Ecto neural progenitor cell (in vitro differentiated cells): ENCODE measurements at regions not wholly inside any gene's neighbourhood (a gene's known extent, or its start where the extent isn't known, plus 50 kb on each side); places are given as distances from the start of the nearest gene placed in this dataset.

Experiments
- DNase-seq: peaks from one replicate; pipeline ENCODE4 v3.0.0-alpha.2; 2018; ENCODE audit warnings: low spot score

DNA sequence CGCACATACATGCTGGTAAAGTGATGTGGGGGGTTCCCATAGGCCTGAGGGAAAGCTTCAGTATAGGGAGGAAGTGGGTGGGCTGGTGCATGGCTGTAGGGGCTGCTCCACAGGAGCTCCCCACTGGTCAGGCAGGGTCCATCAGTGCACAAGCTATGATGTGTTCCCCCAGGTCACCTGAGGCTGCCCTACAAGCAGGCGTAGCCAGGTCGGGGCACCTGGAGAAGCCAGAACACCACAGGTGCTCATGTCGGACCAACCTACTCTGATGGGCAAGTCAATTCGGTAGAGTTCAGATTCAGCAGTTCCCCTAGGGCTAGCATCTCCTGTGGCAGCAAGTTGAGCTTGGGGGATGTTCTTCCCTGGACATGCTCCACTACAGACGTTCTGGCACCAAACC is 103.3 kb upstream of the EPHA5 start:
- no peak for DNase-seq

- no peak for DNase-seq
Measured at GRCh38 chr4:65747386-65747785, 77.1 kb upstream of the EPHA5 start.

DNA sequence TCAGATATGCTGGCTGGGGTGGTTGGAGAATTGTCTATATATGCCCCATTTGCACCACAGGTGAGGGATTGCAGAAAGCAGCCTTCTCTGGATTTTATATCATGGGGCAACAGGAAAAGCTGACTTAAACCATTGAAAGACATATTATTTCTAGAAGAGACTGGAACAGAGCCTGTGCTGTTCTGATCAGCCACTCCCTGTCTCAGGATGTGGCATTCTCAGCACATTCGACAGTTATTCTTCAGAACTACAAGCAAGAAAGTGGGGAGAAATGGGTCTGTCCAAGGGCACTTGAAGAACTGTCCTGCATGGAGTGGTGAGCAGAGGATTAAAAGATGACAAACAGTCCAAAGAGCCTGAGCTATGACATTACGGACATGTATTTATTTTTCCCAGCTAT is 67.8 kb upstream of the EPHA5 start:
- DNase-seq, result no peak

GRCh38 chr4:65737672-65738071 is 67.4 kb upstream of the EPHA5 start:
- DNase-seq, result no peak

GRCh38 chr4:65724973-65725372 is 54.7 kb upstream of the EPHA5 start:
- no peak for DNase-seq
